Keratinocyte (primary cell): ENCODE measurements at regions not wholly inside any gene's neighbourhood (a gene's known extent, or its start where the extent isn't known, plus 50 kb on each side); places are given as distances from the start of the nearest gene placed in this dataset.

Experiments
- DNase-seq: peaks from one replicate; pipeline ENCODE4 v3.0.0-alpha.2; 2011; ENCODE audit warnings: low read depth, missing footprints, low spot score
- FAIRE-seq: peaks from 2 replicates; lab custom pipeline; 2011; peaks lifted over from hg19 to GRCh38; lab: Jason Lieb, UNC
- H2AFZ ChIP-seq: 2 replicates; pipeline ENCODE4 v1.6.0; 2012; ENCODE audit warnings: low read length, control low read depth, inconsistent platforms; ENCODE audit not compliant: control insufficient read depth
- H3K27ac ChIP-seq: 2 replicates; pipeline ENCODE4 v1.5.1; 2011; ENCODE audit warnings: low read length; ENCODE audit not compliant: control insufficient read depth, insufficient read depth
- H3K27me3 ChIP-seq: 3 replicates; pipeline ENCODE4 v1.6.0; 2011; ENCODE audit warnings: low read length; ENCODE audit not compliant: control insufficient read depth, insufficient read depth; ENCODE audit errors: extremely low read depth
- H3K36me3 ChIP-seq, 2 experiments: 2 replicates in 1 of 2; 3 replicates in 1 of 2; pipeline ENCODE4 v1.5.1; 2011; ENCODE audit warnings: low read length in 2 of 2, mild to moderate bottlenecking in 1 of 2; ENCODE audit not compliant: control insufficient read depth in 2 of 2, insufficient read depth in 2 of 2; ENCODE audit errors: extremely low read depth in 1 of 2
- H3K4me1 ChIP-seq: 3 replicates; pipeline ENCODE4 v1.5.1; 2011; ENCODE audit warnings: low read length; ENCODE audit not compliant: control insufficient read depth, insufficient read depth; ENCODE audit errors: extremely low read depth
- H3K4me2 ChIP-seq: 3 replicates; pipeline ENCODE4 v1.6.0; 2011; ENCODE audit warnings: low read depth, low read length; ENCODE audit not compliant: control insufficient read depth, insufficient read depth; ENCODE audit errors: extremely low read depth
- H3K4me3 ChIP-seq, 3 experiments: fragments of 200-600 bp in 1 of 3; sonication (generic) in 1 of 3; 2 replicates in 2 of 3; 3 replicates in 1 of 3; pipeline ENCODE4 v1.5.1; 2011 to 2016; ENCODE audit warnings: low read length in 3 of 3, mild to moderate bottlenecking in 3 of 3, control low read depth in 2 of 3, inconsistent platforms in 1 of 3, low read depth in 1 of 3, mixed read lengths in 1 of 3, mixed run types in 1 of 3, moderate library complexity in 1 of 3; ENCODE audit not compliant: control insufficient read depth in 2 of 3, insufficient read depth in 2 of 3; ENCODE audit errors: extremely low read depth in 1 of 3
- H3K79me2 ChIP-seq: 2 replicates; pipeline ENCODE4 v1.6.0; 2012; ENCODE audit warnings: low read length; ENCODE audit not compliant: control insufficient read depth, insufficient read depth
- H3K9ac ChIP-seq: 3 replicates; pipeline ENCODE4 v1.6.0; 2011; ENCODE audit warnings: low read length; ENCODE audit not compliant: control insufficient read depth, insufficient read depth; ENCODE audit errors: extremely low read depth
- H3K9me1 ChIP-seq: 3 replicates; pipeline ENCODE4 v1.6.0; 2011; ENCODE audit warnings: low read length; ENCODE audit not compliant: control insufficient read depth, insufficient read depth; ENCODE audit errors: extremely low read depth
- H3K9me3 ChIP-seq: 2 replicates; pipeline ENCODE4 v1.5.1; 2012; ENCODE audit warnings: low read depth, low read length; ENCODE audit not compliant: control insufficient read depth
- H4K20me1 ChIP-seq: 3 replicates; pipeline ENCODE4 v1.6.0; 2011; ENCODE audit warnings: low read length; ENCODE audit not compliant: control insufficient read depth, insufficient read depth; ENCODE audit errors: extremely low read depth
- EZH2 ChIP-seq: IDR thresholded peaks from one replicate; pipeline ENCODE4 v1.6.1; 2012; ENCODE audit warnings: inconsistent platforms, mild to moderate bottlenecking, low read length, moderate library complexity
- dilution Hi-C: fragments of 300-500 bp; cut with MboI; formaldehyde crosslinking; loops from one replicate; pipeline ENCODE4 v1.7.0; 2020; ENCODE audit warnings: low sequenced_read_pairs; ENCODE audit not compliant: extremely low pct_ligation_motif_present
- TF ChIP-seq, protein P1 (sequence below), 3 experiments: IDR thresholded peaks in 1 of 3; conservative IDR thresholded peaks in 1 of 3; optimal IDR thresholded peaks in 1 of 3; 2 replicates in 2 of 3; 3 replicates in 1 of 3; pipeline versions ENCODE3 to v1.5.1; 2011; ENCODE audit warnings: low read length in 3 of 3, mild to moderate bottlenecking in 3 of 3, moderate library complexity in 2 of 3, control low read depth in 1 of 3, inconsistent platforms in 1 of 3; ENCODE audit not compliant: insufficient read depth in 2 of 3; ENCODE audit errors: extremely low read depth in 1 of 3

DNA sequence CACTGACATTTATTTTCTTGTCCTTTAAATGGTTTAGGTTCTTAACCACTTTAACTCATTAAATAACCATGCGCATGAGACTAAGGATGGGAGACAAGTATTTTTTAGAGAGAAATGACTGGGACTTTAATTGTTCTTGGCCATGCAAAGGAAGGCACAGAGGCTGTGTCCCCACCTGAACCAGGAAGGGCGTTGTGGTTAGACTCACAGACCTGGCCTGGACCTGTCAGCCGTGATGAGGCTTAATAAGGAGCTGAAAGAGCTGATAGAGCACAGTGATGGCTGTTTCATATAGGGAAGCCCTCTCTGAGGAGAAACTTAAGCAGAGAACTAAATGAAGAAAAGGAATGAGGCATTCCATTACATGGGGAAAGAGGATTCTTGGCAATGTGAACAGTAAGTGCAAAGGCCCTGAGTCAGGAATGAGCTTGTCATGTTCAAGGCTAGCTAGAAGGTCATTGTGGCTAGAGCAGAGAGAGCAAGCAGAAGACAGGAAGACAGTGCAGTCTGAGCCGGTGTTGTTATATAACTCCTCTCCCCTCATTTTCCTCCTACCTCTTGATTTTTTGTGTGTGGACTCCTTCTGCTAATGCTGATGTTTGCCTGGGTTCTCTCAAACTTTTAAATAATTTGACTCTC is 74.4 kb upstream of the ANO4 start:
- Histone ChIP-seq H3K27me3 (peaks cover 6% of the 10 kb centered on the region), H2AFZ (no peak overlapping the region), H4K20me1 (no peaks in the 10 kb centered on the region), H3K9ac (no peak overlapping the region), H3K4me1 (peaks cover 20% of the 10 kb centered on the region), H3K79me2 (peaks cover 18% of the 10 kb centered on the region), H3K9me1 (no peaks in the 10 kb centered on the region), H3K4me3 (no peak overlapping the region), H3K36me3 (no peaks in the 10 kb centered on the region), H3K4me2 (peak overlapping the region; percentile 38), H3K9me3 (no peaks in the 10 kb centered on the region), H3K27ac (no peak overlapping the region)
- FAIRE-seq = peak; percentile 58
- TF ChIP-seq, protein P1, sequence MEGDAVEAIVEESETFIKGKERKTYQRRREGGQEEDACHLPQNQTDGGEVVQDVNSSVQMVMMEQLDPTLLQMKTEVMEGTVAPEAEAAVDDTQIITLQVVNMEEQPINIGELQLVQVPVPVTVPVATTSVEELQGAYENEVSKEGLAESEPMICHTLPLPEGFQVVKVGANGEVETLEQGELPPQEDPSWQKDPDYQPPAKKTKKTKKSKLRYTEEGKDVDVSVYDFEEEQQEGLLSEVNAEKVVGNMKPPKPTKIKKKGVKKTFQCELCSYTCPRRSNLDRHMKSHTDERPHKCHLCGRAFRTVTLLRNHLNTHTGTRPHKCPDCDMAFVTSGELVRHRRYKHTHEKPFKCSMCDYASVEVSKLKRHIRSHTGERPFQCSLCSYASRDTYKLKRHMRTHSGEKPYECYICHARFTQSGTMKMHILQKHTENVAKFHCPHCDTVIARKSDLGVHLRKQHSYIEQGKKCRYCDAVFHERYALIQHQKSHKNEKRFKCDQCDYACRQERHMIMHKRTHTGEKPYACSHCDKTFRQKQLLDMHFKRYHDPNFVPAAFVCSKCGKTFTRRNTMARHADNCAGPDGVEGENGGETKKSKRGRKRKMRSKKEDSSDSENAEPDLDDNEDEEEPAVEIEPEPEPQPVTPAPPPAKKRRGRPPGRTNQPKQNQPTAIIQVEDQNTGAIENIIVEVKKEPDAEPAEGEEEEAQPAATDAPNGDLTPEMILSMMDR (optimal IDR thresholded peaks at IDR 0.05 in 1 of 3, IDR thresholded peaks at IDR 0.05 in 1 of 3, conservative IDR thresholded peaks at IDR 0.05 in 1 of 3; ENCODE audit: extremely low read depth in 1 of 3, insufficient read depth in 2 of 3, low read length in 3 of 3) = no peak
- no peak for TF ChIP-seq EZH2
- DNase-seq = no peak
- dilution Hi-C loops = no loop called here

DNA sequence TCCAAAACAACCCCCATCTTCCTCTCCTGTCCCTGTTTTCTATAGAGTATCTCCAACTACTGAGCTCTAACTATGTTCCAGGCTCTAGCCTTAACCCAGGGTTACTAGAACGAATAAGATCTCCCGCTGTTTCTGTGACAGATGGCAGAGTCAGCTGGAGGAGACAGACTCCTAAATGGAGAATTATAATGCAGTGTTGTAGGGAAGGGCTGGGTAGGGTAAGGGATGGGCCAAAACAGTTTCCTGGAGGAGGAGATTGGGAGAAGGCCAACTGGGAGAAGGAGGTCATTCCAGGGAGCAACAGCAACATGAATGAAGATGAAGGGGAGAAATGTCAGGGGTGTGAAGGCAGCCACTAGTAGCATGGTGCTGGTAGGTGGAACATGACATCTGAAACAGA is 73.4 kb upstream of the ANO4 start:
- dilution Hi-C loops = no loop called here
- H3K36me3 ChIP-seq = no peaks in the 10 kb centered on the region
- H3K9ac ChIP-seq = no peak overlapping the region
- TF ChIP-seq, protein P1 (optimal IDR thresholded peaks at IDR 0.05 in 1 of 3, IDR thresholded peaks at IDR 0.05 in 1 of 3, conservative IDR thresholded peaks at IDR 0.05 in 1 of 3; ENCODE audit: extremely low read depth in 1 of 3, insufficient read depth in 2 of 3, low read length in 3 of 3) = no peak
- no peak for TF ChIP-seq EZH2
- H3K27me3 ChIP-seq = peaks cover 3% of the 10 kb centered on the region
- H3K27ac ChIP-seq = no peak overlapping the region
- peaks cover 20% of the 10 kb centered on the region for H3K4me1 ChIP-seq
- no peaks in the 10 kb centered on the region for H4K20me1 ChIP-seq
- H3K9me1 ChIP-seq = no peaks in the 10 kb centered on the region
- H3K4me2 ChIP-seq = no peak overlapping the region
- no peaks in the 10 kb centered on the region for H3K9me3 ChIP-seq
- FAIRE-seq = no peak
- no peak overlapping the region for H2AFZ ChIP-seq
- no peak for DNase-seq
- H3K4me3 ChIP-seq = no peak overlapping the region
- H3K79me2 ChIP-seq = peaks cover 22% of the 10 kb centered on the region
